NCI-H1930 (cell line): ENCODE measurements at regions not wholly inside any gene's neighbourhood (a gene's known extent, or its start where the extent isn't known, plus 50 kb on each side); places are given as distances from the start of the nearest gene placed in this dataset.
"Not testable (repeated sequence)": the region's sequence is repeated elsewhere in the genome, so short reads cannot be mapped to it uniquely, and the experiment has no call there.

ENCODE experiments used
- DNase-seq, 2 experiments: peaks; one replicate each; lab custom pipeline; 2025; lab: John Stamatoyannopoulos, UW

DNA sequence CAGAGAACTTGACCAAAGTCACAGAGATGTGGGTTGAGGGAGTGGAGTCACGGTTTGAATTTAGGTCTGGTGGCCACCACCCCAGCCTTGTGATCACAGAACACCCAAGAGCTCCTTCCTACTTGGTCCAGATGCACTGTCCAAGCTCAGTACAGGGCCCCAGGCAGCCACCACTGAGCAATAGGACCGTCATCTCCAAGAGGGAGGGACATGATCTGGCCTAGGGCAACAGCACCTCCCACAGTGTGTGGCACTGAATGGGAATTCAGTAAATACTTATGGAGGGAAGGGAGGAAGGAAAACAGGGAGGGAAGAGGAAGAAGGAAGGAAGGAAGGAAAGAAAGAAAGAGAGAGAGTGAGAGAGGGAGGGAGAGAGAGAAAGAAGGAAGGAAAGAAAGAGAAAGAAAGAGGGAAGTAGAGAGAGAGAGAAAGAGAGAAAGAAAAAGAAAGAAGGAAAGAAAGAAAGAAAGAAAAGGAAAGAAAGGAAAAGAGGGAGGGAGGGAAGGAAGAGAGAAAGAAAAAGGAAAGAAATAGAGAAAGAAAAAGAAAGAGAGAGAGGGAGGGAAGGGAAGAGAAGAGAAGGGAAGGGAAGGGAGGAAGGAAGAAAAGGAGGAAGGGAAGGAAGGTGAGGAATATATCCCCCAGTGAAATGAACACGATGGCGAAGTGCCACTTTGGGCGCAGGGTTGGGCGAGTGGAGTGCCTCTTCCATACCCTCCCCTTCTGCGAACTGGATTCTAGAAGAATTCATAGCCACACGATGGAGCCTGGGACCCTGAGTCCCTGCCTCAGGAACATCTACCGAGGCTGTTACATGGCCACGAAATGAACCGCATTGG, 243.7 kb downstream of the TFAP2C start:
- no peak for DNase-seq

- DNase-seq: no peak
Observed at GRCh38 chr20:56873836-56874235, 244.7 kb downstream of the TFAP2C start.

DNA sequence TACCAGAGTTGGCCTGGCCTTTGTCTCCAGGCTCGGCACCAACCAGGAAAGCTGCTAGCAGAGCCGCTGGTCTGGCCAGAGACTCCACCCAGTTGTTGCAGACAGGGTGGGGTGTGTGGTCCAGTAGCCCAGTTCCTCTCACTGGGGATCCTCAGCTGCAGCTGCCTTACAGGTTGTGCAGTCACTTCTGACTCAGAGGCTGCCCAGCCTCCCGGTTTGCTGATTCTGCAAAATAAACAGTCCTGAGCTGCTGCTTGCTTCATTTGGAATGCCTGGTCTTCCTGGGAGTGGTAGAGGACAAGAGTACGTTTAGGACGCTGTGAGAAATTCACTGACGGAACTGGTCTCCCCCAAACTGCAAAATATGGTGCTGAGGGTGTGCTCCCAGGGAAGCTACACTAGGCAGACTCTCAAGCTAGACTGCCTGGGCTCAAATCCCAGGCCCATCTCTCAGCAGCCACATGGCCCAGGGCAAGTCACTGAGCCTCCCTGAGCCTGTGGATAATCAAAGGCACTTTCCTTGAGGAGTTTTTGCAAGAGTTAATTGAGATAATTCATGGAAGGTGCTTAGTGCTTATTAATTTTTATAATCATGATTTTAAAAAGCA, 246.1 kb downstream of the TFAP2C start:
- DNase-seq: no peak

DNA sequence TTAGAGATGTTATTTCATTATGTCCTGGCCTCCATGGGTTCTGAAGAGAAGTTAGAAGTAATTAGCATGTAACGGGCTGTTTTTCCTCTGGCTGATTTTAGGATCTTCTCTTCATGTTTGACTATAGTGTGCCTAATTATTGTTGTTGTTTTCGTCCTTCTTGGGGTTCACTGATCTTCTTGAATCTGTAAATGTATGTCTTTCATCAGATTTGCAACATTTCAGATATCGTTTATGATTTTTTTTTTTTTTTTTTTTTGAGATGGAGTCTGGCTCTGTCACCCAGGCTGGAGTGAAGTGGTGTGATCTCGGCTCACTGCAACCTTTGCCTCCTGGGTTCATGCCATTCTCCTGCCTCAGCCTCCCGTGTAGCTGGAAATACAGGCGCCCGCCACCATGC, 246.7 kb downstream of the TFAP2C start:
- no peak for DNase-seq

- DNase-seq: no peak
Observed at GRCh38 chr20:56885521-56885920, 256.4 kb downstream of the TFAP2C start.

DNA sequence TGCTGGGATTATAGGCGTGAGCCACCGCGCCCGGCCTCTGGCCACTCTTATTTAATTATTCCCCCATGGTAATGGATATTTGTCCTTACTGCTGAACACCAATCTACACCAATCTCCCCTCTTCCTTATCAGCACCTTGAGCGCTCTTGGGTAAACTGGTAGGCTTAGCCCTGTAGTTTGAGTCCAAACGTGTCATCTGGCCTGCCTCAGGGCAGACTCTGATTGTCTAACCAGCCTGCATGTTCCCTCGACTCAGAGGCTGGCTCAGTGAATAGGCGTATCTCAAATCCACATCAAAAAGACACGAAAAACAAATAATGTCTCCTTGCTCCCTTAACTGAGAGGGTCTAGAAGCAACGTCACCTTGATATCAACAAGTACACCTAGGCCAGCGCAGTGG, 260.9 kb downstream of the TFAP2C start:
- DNase-seq: no peak

- no peak for DNase-seq
Observed at GRCh38 chr20:56893226-56893917, 264.3 kb downstream of the TFAP2C start.

GRCh38 chr20:56896447-56896846, 267.3 kb downstream of the TFAP2C start:
- DNase-seq: no peak

DNA sequence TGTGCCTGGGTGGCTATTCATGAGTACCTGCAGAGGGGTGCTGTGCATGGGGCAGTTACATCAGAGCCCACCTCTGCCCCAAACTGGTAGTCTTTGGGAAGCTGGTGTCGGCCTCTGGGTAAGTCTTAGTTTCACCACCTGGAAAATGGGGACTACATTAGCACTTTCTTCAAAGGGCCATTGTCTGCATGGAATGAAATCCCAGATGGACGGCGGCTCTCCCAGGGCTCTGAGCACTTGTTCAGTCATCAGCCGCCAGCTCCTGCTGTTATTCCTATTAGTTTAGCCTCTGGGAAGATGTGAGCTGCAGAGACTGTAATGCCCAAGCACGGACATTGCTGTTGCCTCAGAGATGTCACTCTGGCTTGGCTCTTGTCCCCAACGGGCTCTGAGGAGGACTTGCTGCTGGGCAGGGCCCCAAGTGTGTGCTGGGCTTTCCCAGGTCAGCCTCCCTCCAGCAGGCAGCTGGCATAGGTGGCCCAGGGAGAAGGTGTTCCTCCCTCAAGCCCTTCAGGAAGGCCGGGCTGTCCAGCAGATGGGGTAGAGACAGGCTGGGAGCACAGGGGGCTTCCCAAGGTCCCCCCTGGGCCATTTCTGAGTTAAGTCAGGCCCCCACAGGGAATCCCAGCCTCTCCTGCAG, 268.3 kb downstream of the TFAP2C start:
- DNase-seq: no peak

DNA sequence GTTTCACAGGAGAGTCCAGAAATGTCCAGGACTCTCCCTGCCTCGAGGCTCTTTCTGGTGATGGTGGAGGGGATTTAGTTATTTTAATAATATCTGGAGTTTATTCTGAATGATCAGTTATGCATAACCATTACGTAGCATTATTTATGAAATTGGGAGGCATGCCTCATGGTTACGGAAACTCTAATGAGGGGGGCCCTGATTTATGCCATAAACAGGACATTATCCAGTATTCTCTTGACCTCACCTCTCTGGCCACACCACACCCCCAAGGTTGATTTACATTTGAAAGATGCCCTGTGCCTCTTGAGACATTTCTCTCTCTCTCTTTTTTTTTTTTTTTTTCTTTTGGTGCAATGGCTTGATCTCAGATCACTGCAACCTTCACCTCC, 268.8 kb downstream of the TFAP2C start:
- DNase-seq: no peak

DNA sequence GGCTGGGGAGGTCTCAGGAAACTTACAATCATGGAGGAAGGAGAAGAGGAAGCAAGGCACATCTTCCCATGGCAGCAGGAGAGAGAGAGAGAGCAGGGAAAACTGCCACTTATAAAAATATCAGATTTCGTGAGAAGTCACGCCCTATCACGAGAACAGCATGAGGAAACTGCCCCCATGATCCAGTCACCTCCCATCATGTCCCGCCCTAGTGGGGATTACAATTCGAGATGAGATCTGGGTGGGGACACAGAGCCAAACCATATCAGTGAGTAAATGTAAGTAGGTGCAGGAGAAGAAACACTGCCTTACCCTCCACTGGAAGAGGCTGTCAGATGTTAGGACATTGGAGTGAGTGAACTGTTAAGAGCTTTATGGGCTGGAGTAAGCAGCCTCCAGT, 270.4 kb downstream of the TFAP2C start:
- DNase-seq: no peak

DNA sequence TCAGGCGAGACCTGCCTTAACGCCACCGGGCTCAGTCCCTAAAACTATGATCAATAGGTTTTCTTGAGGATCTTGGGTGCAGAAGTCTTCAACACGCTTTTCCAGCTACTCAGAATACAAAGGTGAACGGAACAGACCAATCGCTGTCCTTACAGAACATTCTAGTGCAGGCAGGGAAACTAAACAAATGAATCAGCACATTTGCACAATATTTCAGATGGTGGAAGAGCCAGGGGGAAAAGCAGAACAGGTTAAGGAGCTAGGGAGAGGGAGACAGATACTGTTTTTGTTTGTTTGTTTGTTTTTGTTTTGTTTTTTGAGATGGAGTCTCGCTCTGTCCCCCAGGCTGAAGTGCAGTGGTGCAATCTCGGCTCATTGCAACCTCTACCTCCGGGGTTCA, 271.1 kb downstream of the TFAP2C start:
- DNase-seq: no peak

GRCh38 chr20:56903421-56903820, 274.3 kb downstream of the TFAP2C start:
- DNase-seq: no peak

- DNase-seq: no peak
Observed at GRCh38 chr20:56903858-56904257, 274.8 kb downstream of the TFAP2C start.

DNA sequence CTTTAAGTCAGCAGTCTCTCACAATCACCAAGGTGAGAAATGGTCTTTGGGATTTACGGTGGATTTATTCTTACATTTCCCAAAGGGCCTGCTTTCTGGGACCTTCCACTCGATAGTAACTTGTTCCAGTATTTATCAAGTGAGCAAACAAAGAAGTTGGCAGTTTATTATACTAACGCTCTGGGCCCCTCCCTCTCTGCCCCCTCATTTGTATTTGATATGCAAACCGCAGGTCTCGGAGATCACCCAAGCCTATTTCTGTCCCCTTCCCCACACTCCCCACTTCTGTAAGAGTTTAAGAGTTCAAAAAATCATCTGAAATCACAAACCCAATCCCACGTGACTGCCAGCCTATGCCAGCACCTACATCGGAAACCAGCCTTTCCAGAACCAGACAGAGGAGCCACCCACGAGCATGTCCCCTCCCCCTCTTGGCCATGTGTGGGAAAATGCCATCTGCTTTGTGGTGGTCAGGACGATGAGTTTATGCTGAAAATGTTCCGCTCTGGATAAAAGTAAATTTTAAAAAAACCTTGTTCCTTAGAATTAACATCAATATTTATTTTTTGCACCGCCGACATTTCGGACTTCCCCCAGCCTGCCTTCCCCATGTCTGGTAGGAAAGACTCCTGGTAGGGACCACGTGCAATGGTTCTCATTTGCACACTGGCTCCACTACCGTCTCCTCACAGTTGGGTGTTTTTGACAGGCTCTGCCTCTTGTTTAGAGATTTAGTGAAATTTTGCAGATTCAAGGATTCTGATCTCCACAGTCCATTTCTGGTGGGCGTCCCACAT, 281.0 kb downstream of the TFAP2C start:
- no peak for DNase-seq

GRCh38 chr20:56911946-56912345, 282.8 kb downstream of the TFAP2C start:
- no peak for DNase-seq

DNA sequence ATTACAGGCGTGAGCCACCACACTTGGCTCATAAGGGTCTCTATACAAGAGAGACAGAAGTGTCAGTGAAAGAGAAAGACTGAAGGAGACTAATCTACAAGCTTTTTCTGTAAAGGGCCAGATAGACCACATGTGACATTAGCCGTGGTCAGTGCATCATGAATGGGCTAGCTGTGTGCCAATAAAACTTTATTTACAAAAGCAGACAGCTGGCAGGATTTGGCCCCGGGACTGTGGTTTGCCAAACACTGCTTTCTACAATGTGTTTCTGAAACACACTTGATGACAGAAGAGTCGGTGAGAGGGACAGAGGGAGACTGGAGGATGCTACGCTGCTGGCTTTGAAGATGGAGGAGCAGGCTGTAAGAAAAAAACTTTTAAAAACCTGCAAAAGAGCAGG, 285.4 kb downstream of the TFAP2C start:
- no peak for DNase-seq

GRCh38 chr20:56916345-56916622, 287.2 kb downstream of the TFAP2C start:
- DNase-seq: no peak

DNA sequence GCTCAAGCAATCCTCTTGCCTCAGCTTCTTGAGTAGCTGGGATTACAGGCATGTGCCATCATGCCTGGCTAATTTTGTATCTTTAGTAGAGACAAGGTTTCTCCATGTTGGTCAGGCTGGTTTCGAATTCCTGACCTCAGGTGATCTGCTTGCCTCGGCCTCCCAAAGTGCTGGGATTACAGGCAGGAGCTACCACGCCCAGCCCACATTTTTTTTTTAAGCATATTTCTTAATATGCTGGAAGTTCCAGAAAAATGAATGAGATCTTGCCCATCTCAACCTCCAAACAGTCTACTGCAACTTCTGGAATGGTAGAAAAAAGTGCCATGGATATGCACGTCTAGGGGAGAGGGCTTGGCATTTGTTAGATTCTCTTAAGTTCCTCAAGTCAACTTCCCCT, 290.9 kb downstream of the TFAP2C start:
- DNase-seq: not testable (repeated sequence)

- no peak for DNase-seq
Observed at GRCh38 chr20:56922497-56922896, 293.4 kb downstream of the TFAP2C start.

DNA sequence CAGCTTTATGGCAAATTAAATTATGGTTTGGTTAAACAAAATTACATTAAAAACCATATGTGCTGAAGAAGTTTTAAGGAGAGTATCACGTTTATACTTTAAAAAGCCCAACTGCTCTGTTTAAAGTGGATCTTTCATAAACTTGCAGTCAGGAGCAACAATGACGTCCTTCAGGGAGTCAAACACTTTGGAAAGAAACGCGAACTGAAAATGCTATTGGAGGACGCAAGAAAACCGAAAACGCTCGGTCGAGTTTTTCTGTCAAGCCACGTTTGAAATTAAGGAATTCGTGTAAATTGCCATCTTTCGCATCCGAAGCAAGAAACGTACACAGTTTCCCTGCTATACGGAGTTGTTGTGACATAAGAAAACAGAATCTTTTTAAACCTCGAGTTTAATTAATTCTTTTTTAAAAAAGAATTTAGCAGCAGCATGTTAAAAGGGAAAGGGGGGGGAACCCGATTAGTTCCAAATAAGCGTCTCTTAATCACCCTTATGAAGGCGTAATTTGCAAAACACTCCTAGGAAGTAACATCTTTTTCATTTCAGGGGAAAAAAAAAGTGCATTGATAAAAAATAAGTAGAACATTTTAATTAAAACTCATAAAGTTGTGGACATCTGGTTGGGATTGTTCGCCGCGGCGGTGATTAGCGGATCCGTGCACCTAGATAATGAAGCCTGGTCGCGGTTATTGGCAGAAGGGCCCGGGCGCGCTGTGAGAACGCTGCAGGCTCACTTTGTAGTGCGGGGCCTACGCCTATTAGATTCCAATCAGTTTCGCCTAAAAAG, 295.4 kb downstream of the TFAP2C start:
- DNase-seq: no peak
